Neural crest cell (in vitro differentiated cells): ENCODE measurements at regions not wholly inside any gene's neighbourhood (a gene's known extent, or its start where the extent isn't known, plus 50 kb on each side); places are given as distances from the start of the nearest gene placed in this dataset.

Source experiments
- DNase-seq: peaks from one replicate; pipeline ENCODE4 v3.0.0; 2021; ENCODE audit warnings: low read depth, mixed read lengths, low spot score
- H3K27ac Mint-ChIP-seq: one replicate; pipeline ENCODE4 v1.8.0; 2021; ENCODE audit warnings: mild to moderate bottlenecking, mixed read lengths; ENCODE audit not compliant: unreplicated experiment
- H3K27me3 Mint-ChIP-seq: 2 replicates; pipeline ENCODE4 v1.8.0; 2021; ENCODE audit warnings: low read depth, mild to moderate bottlenecking, mixed read lengths
- H3K36me3 Mint-ChIP-seq: 2 replicates; pipeline ENCODE4 v1.8.0; 2021; ENCODE audit warnings: low read depth, mild to moderate bottlenecking, mixed read lengths
- H3K4me1 Mint-ChIP-seq: 2 replicates; pipeline ENCODE4 v1.8.0; 2021; ENCODE audit warnings: mixed read lengths
- H3K4me3 Mint-ChIP-seq: one replicate; pipeline ENCODE4 v1.8.0; 2021; ENCODE audit warnings: mild to moderate bottlenecking, mixed read lengths
- H3K9me3 Mint-ChIP-seq: 2 replicates; pipeline ENCODE4 v1.8.0; 2021; ENCODE audit warnings: mixed read lengths
- CTCF ChIP-seq: fragments of 200-600 bp; sonication (generic); conservative IDR thresholded peaks from 2 replicates; pipeline ENCODE4 v1.5.0; 2021; ENCODE audit warnings: antibody characterized with exemption, mild to moderate bottlenecking

GRCh38 chr10:47092831-47093230 lies 181.6 kb downstream of the PTPN20 start:
- DNase-seq = no peak
- H3K4me1 Mint-ChIP-seq = peaks cover 10% of the 10 kb centered on the region
- H3K27me3 Mint-ChIP-seq = no peaks in the 10 kb centered on the region
- peaks cover 10% of the 10 kb centered on the region for H3K9me3 Mint-ChIP-seq
- H3K4me3 Mint-ChIP-seq = no peak overlapping the region
- H3K27ac Mint-ChIP-seq = no peak overlapping the region
- no peaks in the 10 kb centered on the region for H3K36me3 Mint-ChIP-seq
- TF ChIP-seq CTCF = no peak

- TF ChIP-seq CTCF = no peak
- H3K27me3 Mint-ChIP-seq = no peaks in the 10 kb centered on the region
- no peak for DNase-seq
- H3K4me3 Mint-ChIP-seq = no peak overlapping the region
- peaks cover 10% of the 10 kb centered on the region for H3K4me1 Mint-ChIP-seq
- peaks cover 10% of the 10 kb centered on the region for H3K9me3 Mint-ChIP-seq
- H3K27ac Mint-ChIP-seq = no peak overlapping the region
- no peaks in the 10 kb centered on the region for H3K36me3 Mint-ChIP-seq
Measured at GRCh38 chr10:47094126-47094525, 182.9 kb downstream of the PTPN20 start.

- Mint-ChIP-seq H3K27ac (no peak overlapping the region), H3K4me1 (peaks cover 10% of the 10 kb centered on the region), H3K27me3 (no peaks in the 10 kb centered on the region), H3K9me3 (peaks cover 10% of the 10 kb centered on the region), H3K36me3 (no peaks in the 10 kb centered on the region), H3K4me3 (no peak overlapping the region)
- TF ChIP-seq CTCF = no peak
- DNase-seq = no peak
Measured at GRCh38 chr10:47094636-47095035, 183.4 kb downstream of the PTPN20 start.

- Mint-ChIP-seq H3K27ac (no peak overlapping the region), H3K4me1 (peaks cover 10% of the 10 kb centered on the region), H3K36me3 (no peaks in the 10 kb centered on the region), H3K4me3 (no peak overlapping the region), H3K27me3 (no peaks in the 10 kb centered on the region), H3K9me3 (peaks cover 9% of the 10 kb centered on the region)
- TF ChIP-seq CTCF = no peak
- no peak for DNase-seq
Measured at GRCh38 chr10:47095211-47095610, 184.0 kb downstream of the PTPN20 start.

GRCh38 chr10:47095848-47096612 lies 184.8 kb downstream of the PTPN20 start:
- Mint-ChIP-seq H3K4me1 (peaks cover 5% of the 10 kb centered on the region), H3K4me3 (no peak overlapping the region), H3K27ac (no peak overlapping the region), H3K9me3 (peaks cover 5% of the 10 kb centered on the region), H3K36me3 (no peaks in the 10 kb centered on the region), H3K27me3 (no peaks in the 10 kb centered on the region)
- TF ChIP-seq CTCF = no peak
- no peak for DNase-seq
